HG03354 (cell line): ENCODE measurements at regions not wholly inside any gene's neighbourhood (a gene's known extent, or its start where the extent isn't known, plus 50 kb on each side); places are given as distances from the start of the nearest gene placed in this dataset.

Experiments
- ATAC-seq: cut with Tn5 transposase; IDR thresholded peaks from one replicate; pipeline ENCODE4 v1.9.1; 2021; ENCODE audit warnings: mild to moderate bottlenecking; ENCODE audit not compliant: unreplicated experiment, poor library complexity, severe bottlenecking

- no peak for ATAC-seq
Observed at GRCh38 chr4:61068060-61068459, 132.1 kb upstream of the ADGRL3 start.

DNA sequence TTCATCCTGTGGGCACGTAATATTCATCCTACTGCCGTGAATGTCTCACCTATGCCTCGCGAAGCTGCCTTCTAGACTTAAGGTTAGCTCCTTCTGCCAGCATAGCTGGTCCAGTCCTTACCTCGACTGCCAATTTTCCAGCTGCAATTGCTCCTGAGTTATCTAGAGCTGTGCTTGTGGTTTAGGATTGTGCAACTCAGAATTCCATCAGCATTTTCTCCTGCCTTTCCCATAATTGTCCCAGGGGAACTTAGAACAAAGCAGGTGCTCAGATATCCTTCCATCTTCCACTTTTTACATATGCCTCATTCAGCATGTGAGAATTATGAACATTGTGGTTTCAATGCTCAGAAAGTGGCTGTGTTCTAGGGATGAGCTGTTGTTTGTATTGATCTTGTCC lies 131.4 kb upstream of the ADGRL3 start:
- no peak for ATAC-seq

GRCh38 chr4:61070269-61070668 lies 129.9 kb upstream of the ADGRL3 start:
- no peak for ATAC-seq

DNA sequence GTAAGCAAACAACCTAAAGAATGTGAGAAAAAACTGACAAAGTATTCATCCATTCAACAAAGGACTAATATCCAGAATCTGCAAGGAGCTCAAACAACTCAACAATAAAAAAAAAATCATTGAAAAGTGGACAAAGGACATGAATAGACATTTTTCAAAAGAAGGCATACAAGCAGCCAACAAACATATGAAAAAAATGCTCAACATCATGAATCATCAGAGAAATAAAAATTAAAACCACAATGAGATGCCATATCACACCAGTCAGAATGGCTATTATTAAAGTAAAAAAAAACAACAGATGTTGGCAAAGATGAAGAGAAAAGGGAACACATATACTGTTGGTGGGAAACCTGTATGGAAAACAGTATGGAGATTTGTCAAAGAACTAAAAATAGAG lies 120.7 kb upstream of the ADGRL3 start:
- no peak for ATAC-seq

DNA sequence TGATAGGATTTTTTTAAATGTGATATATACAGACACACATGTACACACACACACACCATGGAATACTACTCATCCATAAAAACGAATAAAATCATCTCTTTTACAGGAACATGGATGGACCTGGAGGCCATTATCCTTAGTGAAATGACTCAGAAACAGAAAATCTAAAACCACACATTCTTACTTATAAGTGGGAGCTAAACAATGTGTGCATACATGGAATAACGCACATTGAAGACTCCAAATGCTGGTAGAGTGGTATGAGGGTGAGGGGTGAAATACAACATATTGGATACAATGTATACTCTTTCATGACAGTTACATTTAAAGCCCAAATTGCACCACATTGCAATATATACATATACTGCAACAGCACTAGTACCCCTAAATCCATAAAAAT lies 120.2 kb upstream of the ADGRL3 start:
- no peak for ATAC-seq

- ATAC-seq, result no peak
Observed at GRCh38 chr4:61085534-61085933, 114.6 kb upstream of the ADGRL3 start.

- ATAC-seq, result no peak
Observed at GRCh38 chr4:61086357-61086756, 113.8 kb upstream of the ADGRL3 start.

DNA sequence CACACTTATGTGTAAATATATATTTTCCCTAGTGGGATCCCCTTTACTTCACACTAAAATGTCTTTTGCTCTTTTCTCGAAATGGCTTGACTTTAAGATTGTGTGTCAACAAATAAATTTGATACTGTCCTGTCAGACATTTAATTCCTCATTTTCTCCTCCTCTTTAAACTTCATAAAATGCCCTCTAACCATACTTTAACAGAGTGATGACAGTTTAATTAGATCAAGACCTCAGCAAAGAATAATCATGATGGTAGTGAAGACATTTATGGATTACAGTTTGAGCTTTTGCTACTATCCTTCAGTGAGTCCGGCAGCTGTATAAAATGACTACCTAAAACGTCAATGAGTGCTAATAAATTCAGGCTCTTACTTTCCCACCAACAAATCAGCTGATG lies 113.1 kb upstream of the ADGRL3 start:
- ATAC-seq, result no peak

DNA sequence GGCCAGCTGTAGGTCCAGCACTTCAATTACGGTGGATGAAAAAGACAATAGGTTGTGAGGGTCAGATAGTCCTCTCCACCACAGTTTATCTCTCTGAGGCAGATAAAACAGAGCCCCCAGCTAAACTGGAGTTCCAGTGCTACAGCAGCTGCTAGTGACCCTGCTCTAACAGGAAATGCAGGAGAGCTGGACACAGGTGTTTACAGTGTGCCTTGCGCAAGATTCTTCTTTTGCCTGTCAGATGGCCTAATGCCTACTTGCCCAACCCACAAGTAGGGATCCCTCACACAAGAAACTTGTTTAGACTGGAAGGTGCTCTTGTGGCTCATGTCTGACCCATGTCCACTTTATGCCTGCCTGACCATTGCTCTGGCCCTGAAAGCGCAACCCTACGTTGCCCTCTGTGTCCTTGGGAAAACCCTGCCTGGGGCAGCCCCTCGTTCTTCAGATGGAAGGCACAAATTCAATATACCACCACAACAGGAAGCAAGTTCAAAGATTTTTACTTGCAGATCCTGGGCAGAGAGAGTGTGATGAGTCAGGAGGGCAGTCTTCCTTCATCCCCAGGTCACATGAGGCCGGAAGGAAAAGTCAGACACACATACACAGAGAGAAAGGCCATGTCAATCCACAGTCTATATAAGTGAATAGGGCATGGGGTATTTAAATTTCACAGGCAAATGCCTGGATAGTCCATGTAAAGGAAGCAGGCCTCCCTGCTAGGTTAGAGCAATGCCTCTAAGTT lies 105.1 kb upstream of the ADGRL3 start:
- no peak for ATAC-seq

DNA sequence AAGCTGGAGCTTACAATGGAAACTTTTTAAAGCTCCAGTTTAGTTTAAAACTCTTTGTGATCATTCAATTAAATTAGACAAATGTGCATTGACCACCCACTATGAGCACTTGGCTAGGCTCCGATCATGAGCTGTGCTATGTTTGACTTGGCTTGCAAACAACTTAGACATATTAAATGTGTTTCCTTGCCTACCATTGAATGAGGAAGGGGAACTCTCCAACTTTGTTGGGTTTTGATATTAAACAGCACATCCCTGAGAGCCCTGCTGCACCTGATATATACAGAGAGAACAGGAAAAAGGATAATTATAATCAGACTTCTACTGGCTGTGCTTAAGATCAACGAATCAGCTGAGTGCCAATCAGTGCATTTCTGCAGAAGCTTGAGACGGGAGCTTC lies 71.4 kb upstream of the ADGRL3 start:
- no peak for ATAC-seq

DNA sequence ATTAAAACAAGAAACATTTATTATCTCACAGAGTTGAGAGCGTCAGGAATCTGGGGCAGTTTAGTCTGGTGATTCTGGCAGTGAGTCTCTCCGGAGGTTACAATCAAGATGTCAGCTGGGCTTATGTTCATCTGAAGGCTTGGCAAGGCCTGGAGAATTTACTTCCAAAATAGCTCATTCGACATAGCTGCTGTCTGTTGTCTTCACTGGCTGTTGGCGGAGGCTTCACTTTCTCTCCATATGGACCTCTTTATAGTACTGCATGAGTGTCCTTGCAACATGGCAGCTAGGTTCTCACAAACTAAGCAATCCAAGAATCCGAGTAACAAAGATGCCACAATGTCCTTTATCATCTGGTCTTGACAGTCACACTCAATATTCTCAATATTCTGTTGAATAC lies 70.2 kb upstream of the ADGRL3 start:
- ATAC-seq, result no peak

- no peak for ATAC-seq
Observed at GRCh38 chr4:61143461-61143860, 56.7 kb upstream of the ADGRL3 start.

DNA sequence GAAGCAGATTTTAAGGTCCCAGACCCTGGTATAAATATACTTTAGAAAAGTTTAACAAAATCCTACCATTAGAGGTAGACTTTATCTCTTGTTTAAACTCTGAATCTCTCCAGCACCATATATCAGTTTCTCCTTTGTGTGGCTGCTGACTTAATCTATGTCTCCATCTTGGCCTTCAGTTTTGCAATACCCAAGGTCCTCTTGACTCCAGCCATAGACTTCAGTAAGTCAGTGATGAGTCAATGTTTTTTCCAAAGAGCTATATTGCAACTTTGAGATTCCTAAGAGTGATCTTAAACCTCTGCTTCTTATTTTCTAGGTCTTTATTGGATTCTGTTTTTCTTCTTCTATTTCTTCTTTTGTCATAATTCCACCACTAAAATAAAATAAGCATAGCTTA lies 50.8 kb upstream of the ADGRL3 start:
- no peak for ATAC-seq
